GM12865 (cell line): ENCODE measurements at regions not wholly inside any gene's neighbourhood (a gene's known extent, or its start where the extent isn't known, plus 50 kb on each side); places are given as distances from the start of the nearest gene placed in this dataset.

Experiments
- DNase-seq: peaks from one replicate; pipeline ENCODE4 v3.0.0; 2010; ENCODE audit warnings: low read depth
- H3K4me3 ChIP-seq: 2 replicates; pipeline ENCODE4 v1.5.1; 2011; ENCODE audit warnings: mild to moderate bottlenecking, low read depth, low read length, control low read depth
- TF ChIP-seq, protein P1 (sequence below): IDR thresholded peaks from 2 replicates; pipeline ENCODE4 v1.5.1; 2011; ENCODE audit warnings: low read length, control low read depth, low read depth, inconsistent platforms; ENCODE audit not compliant: insufficient read depth; ENCODE audit errors: missing control alignments

DNA sequence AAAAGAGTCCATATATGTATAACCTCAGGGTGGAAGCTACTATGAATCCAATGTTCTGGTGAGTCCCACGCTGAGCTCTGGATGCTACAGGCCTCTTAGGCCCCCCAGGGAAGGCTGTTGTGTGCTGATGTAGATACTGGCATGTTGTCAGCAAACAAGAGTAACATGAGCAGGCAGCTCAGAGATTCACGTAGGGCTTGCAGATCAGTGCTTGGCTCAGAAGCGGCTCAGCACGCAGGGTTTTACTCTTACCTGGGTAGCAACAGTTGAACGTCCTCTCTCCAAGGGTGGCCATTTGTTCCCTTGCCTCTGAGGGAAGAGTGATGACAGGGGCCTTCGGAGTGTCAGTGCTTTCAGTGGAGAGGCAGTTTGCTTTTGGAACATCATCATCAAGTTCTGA is 93.4 kb downstream of the ZFP64 start:
- TF ChIP-seq, protein P1, sequence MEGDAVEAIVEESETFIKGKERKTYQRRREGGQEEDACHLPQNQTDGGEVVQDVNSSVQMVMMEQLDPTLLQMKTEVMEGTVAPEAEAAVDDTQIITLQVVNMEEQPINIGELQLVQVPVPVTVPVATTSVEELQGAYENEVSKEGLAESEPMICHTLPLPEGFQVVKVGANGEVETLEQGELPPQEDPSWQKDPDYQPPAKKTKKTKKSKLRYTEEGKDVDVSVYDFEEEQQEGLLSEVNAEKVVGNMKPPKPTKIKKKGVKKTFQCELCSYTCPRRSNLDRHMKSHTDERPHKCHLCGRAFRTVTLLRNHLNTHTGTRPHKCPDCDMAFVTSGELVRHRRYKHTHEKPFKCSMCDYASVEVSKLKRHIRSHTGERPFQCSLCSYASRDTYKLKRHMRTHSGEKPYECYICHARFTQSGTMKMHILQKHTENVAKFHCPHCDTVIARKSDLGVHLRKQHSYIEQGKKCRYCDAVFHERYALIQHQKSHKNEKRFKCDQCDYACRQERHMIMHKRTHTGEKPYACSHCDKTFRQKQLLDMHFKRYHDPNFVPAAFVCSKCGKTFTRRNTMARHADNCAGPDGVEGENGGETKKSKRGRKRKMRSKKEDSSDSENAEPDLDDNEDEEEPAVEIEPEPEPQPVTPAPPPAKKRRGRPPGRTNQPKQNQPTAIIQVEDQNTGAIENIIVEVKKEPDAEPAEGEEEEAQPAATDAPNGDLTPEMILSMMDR: no peak
- no peak overlapping the region for H3K4me3 ChIP-seq
- DNase-seq: no peak

DNA sequence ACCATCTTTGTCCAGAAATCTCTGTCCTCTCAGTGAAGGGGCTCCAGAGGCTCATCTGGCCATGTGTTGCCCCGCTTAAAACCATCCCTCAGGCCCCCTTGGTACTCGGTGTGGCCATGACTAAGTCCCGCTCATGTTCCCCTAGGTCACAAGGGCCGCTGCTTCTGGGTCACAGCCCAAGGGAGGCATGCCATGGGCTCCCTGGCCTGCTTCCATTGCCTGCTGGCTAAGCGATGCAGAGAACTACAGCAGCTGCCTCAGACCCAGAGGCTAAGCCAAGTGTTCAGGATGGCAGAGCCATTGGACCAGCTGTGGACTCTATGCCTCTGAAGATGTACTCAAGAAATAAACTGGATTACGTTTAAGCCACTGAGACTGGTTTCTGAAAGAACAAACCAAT is 95.5 kb downstream of the ZFP64 start:
- H3K4me3 ChIP-seq: no peak overlapping the region
- no peak for DNase-seq
- TF ChIP-seq, protein P1: no peak

GRCh38 chr20:52094693-52095092 is 96.9 kb downstream of the ZFP64 start:
- TF ChIP-seq, protein P1: no peak

GRCh38 chr20:52093575-52093974 is 98.0 kb downstream of the ZFP64 start:
- TF ChIP-seq, protein P1: no peak
- no peak for DNase-seq
- no peak overlapping the region for H3K4me3 ChIP-seq

More at GRCh38 chr20:52094693-52095092, 96.9 kb downstream of the ZFP64 start:
- H3K4me3 ChIP-seq: no peak overlapping the region
- DNase-seq: no peak

DNA sequence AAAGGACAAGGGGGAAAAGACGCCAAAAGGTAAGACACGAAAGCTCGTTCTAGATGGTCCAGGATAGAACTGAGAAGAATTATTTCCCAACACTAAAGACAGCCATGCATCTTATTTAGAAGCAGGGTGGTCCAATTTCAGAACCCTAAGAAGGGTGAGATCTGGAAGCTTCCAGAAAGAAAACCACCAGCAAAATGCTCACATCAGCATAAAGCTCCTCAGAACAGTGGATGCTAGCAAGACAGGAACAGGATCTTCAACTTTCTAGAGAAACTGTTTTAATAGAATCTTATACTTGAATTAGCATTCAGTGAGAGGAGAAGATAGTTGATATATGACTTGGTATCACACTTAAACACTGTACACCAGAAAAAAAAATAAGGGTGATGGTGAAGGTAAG is 101.5 kb downstream of the ZFP64 start:
- DNase-seq: no peak
- H3K4me3 ChIP-seq: no peak overlapping the region
- TF ChIP-seq, protein P1: no peak

DNA sequence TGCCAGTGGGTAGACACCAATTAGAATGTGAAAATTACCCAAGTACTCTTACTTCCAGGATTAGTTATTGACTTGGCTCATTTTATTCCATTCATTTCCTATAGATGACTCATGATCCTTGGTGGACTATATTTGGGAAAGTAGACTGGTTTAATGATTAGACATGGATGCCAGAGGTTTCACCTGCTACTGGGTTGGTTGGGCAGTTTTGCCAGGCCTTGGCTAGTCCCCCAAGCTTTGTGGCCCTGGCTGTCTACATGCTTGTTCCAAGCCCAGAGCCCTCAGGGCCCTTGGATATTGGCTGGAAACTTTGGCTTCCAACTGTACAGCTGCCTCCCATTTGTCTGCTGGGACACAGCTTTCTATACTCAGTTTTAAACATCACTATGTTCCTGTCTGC is 104.1 kb downstream of the ZFP64 start:
- DNase-seq: no peak
- H3K4me3 ChIP-seq: no peak overlapping the region

DNA sequence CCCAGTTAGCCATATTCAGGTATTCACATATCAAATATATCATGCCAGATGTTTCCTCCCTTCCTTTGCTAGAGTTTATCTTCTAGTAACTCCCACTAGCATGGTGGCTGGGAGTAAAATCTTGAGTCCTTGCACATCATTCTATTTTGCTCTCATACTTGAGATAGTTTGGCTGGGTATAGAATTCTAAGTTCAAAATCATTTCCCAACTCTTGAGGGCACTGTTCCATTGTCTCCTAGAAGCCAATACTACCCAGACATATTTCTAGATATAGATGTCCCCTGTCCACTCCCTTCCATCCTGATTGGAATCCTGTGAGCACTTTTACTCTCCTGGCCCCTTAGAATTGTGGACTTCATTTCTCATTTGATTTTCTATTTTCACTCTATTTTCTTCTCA is 104.7 kb downstream of the ZFP64 start:
- no peak overlapping the region for H3K4me3 ChIP-seq
- DNase-seq: no peak
- TF ChIP-seq, protein P1: no peak

More for the DNA sequence above, 104.1 kb downstream of the ZFP64 start:
- TF ChIP-seq, protein P1: no peak
